Calu3 (cell line): ENCODE measurements at regions not wholly inside any gene's neighbourhood (a gene's known extent, or its start where the extent isn't known, plus 50 kb on each side); places are given as distances from the start of the nearest gene placed in this dataset.

Source experiments
- BruUV-seq: library from RNA; stranded (reverse); fragments of 400-500 nt; replicated peaks from 2 replicates; lab custom pipeline; 2021; lab: Mats Ljungman, UMichigan
- CTCF ChIA-PET: fragments of 300-600 bp; sonication (Branson Sonifier 250); formaldehyde crosslinking; loops from one replicate; lab custom pipeline; 2022; ENCODE audit warnings: antibody characterized with exemption; lab: Charles Lee
- DNase-seq: peaks from one replicate; pipeline ENCODE4 v3.0.0; 2022
- H3K27ac Mint-ChIP-seq: one replicate; pipeline ENCODE4 v1.8.0; 2022; ENCODE audit warnings: mixed read lengths; ENCODE audit not compliant: unreplicated experiment
- H3K27me3 Mint-ChIP-seq: one replicate; pipeline ENCODE4 v1.8.0; 2022; ENCODE audit warnings: mixed read lengths; ENCODE audit not compliant: unreplicated experiment
- H3K36me3 Mint-ChIP-seq: one replicate; pipeline ENCODE4 v1.8.0; 2022; ENCODE audit warnings: mild to moderate bottlenecking, moderate library complexity, mixed read lengths; ENCODE audit not compliant: insufficient read depth, unreplicated experiment
- H3K4me1 Mint-ChIP-seq: one replicate; pipeline ENCODE4 v1.8.0; 2022; ENCODE audit warnings: mild to moderate bottlenecking, low read depth, mixed read lengths; ENCODE audit not compliant: unreplicated experiment
- H3K4me3 Mint-ChIP-seq: one replicate; pipeline ENCODE4 v1.8.0; 2022; ENCODE audit warnings: mild to moderate bottlenecking, low read depth, moderate library complexity, mixed read lengths; ENCODE audit not compliant: unreplicated experiment
- H3K9me3 Mint-ChIP-seq: one replicate; pipeline ENCODE4 v1.8.0; 2022; ENCODE audit warnings: low read depth, mixed read lengths; ENCODE audit not compliant: unreplicated experiment
- CTCF ChIP-seq: fragments of 200-600 bp; IDR thresholded peaks from one replicate; pipeline ENCODE4 v1.8.0; 2022; ENCODE audit warnings: antibody characterized with exemption; ENCODE audit not compliant: unreplicated experiment
- intact Hi-C: fragments of 100-400 bp; cut with micrococcal nuclease; formaldehyde crosslinking; loops from one replicate; pipeline ENCODE4 v1.10.0; 2022; ENCODE audit not compliant: unreplicated experiment

GRCh38 chr16:86756882-86757703 lies 178.7 kb downstream of the FOXL1 start:
- Mint-ChIP-seq H3K27me3 (no peaks in the 10 kb centered on the region), H3K27ac (peak overlapping the region; percentile 14), H3K9me3 (no peaks in the 10 kb centered on the region), H3K36me3 (peaks cover 6% of the 10 kb centered on the region), H3K4me1 (peaks cover 33% of the 10 kb centered on the region), H3K4me3 (no peak overlapping the region)
- BruUV-seq = no TSS peak
- no peak for TF ChIP-seq CTCF
- CTCF ChIA-PET = interaction anchor here (0.6 to 1.2 kb wide), 6 partner anchors 12 to 260 kb away, joined by 3 read pairs; no protein-coding TSS in a partner anchor
- intact Hi-C loops = loop anchor here (2.0 kb wide), 1 partner anchor 180 kb away; no protein-coding TSS in a partner anchor
- DNase-seq = peak; percentile 48

- H3K4me1 Mint-ChIP-seq = peaks cover 30% of the 10 kb centered on the region
- peaks cover 6% of the 10 kb centered on the region for H3K36me3 Mint-ChIP-seq
- intact Hi-C loops = loop anchor here (2.0 kb wide), 1 partner anchor 181 kb away; no protein-coding TSS in a partner anchor
- no peaks in the 10 kb centered on the region for H3K27me3 Mint-ChIP-seq
- peak overlapping the region; percentile 14 for H3K27ac Mint-ChIP-seq
- no peaks in the 10 kb centered on the region for H3K9me3 Mint-ChIP-seq
- no peak for TF ChIP-seq CTCF
- H3K4me3 Mint-ChIP-seq = no peak overlapping the region
- no peak for DNase-seq
- BruUV-seq = no TSS peak
- CTCF ChIA-PET = no interaction called here
Measured at GRCh38 chr16:86757704-86758040, 179.3 kb downstream of the FOXL1 start.

- CTCF ChIA-PET = interaction anchor here (1.4 kb wide), 1 partner anchor 94 kb away, joined by 3 read pairs; no protein-coding TSS in a partner anchor
- Mint-ChIP-seq H3K9me3 (no peaks in the 10 kb centered on the region), H3K4me3 (no peak overlapping the region), H3K27ac (no peak overlapping the region), H3K36me3 (peaks cover 6% of the 10 kb centered on the region), H3K27me3 (no peaks in the 10 kb centered on the region), H3K4me1 (peaks cover 29% of the 10 kb centered on the region)
- no TSS peak for BruUV-seq
- intact Hi-C loops = no loop called here
- DNase-seq = no peak
- TF ChIP-seq CTCF = no peak
Measured at GRCh38 chr16:86758932-86759331, 180.6 kb downstream of the FOXL1 start.

- intact Hi-C loops = no loop called here
- Mint-ChIP-seq H3K9me3 (no peaks in the 10 kb centered on the region), H3K4me1 (peaks cover 37% of the 10 kb centered on the region), H3K4me3 (peak overlapping the region; percentile 39), H3K27ac (no peak overlapping the region), H3K27me3 (no peaks in the 10 kb centered on the region), H3K36me3 (peaks cover 6% of the 10 kb centered on the region)
- CTCF ChIA-PET = interaction anchor here (0.6 to 1.6 kb wide), 9 partner anchors 10 to 199 kb away, joined by 3 to 22 read pairs (median 3); no protein-coding TSS in a partner anchor
- peak; percentile 84 for DNase-seq
- BruUV-seq = no TSS peak
- peak; percentile 95 for TF ChIP-seq CTCF
Measured at GRCh38 chr16:86761111-86762031, 183.0 kb downstream of the FOXL1 start.
